HepG2 (cell line): ENCODE measurements at regions not wholly inside any gene's neighbourhood (a gene's known extent, or its start where the extent isn't known, plus 50 kb on each side); places are given as distances from the start of the nearest gene placed in this dataset.

Experiments
- CBX1 ChIP-seq: IDR thresholded peaks from one replicate; pipeline ENCODE4 v1.6.1; 2016; ENCODE audit warnings: antibody characterized with exemption, low read depth
- DMAP1 ChIP-seq: IDR thresholded peaks from 2 replicates; pipeline ENCODE4 v1.6.1; 2016
- HIVEP1 ChIP-seq: sonication (generic); formaldehyde crosslinking; IDR thresholded peaks from 2 replicates; pipeline ENCODE4 v1.4.0; 2020; ENCODE audit warnings: mild to moderate bottlenecking, missing genetic modification reagents
- MED8 ChIP-seq: sonication (generic); formaldehyde crosslinking; IDR thresholded peaks from 2 replicates; pipeline ENCODE4 v1.8.1; 2023; ENCODE audit warnings: mild to moderate bottlenecking, missing genetic modification reagents; ENCODE audit not compliant: insufficient replicate concordance
- SIN3A ChIP-seq: IDR thresholded peaks from 2 replicates; pipeline ENCODE4 v1.6.1; 2011; ENCODE audit warnings: low read depth, mild to moderate bottlenecking, control low read depth, low read length, borderline replicate concordance
- ZBTB34 ChIP-seq: sonication (generic); formaldehyde crosslinking; IDR thresholded peaks from 2 replicates; pipeline ENCODE4 v1.8.0; 2022; ENCODE audit warnings: mild to moderate bottlenecking, missing genetic modification reagents
- ZFY ChIP-seq: sonication (generic); formaldehyde crosslinking; IDR thresholded peaks from 2 replicates; pipeline ENCODE4 v1.4.0; 2020; ENCODE audit warnings: missing genetic modification reagents
- ZNF616 ChIP-seq: sonication (generic); formaldehyde crosslinking; IDR thresholded peaks from 2 replicates; pipeline ENCODE4 v1.5.0; 2020; ENCODE audit warnings: low read depth, mild to moderate bottlenecking, missing genetic modification reagents

- TF ChIP-seq ZFY (CRISPR knock-in tag) (no peak), DMAP1 (CRISPR knock-in tag) (no peak), CBX1 (no peak), ZBTB34 (no peak), SIN3A (no peak), HIVEP1 (CRISPR knock-in tag) (no peak), MED8 (no peak), ZNF616 (CRISPR knock-in tag) (no peak)
Measured at GRCh38 chr5:27590503-27590902, 552.1 kb upstream of the CDH9 start.
